Vagina (tissue), 2 donors: ENCODE measurements at regions not wholly inside any gene's neighbourhood (a gene's known extent, or its start where the extent isn't known, plus 50 kb on each side); places are given as distances from the start of the nearest gene placed in this dataset.
A peak's percentile ranks its signal among the peaks of the same experiment; 100 is the strongest.

Experiments
- DNase-seq, 2 donors: peaks; one replicate each; pipeline ENCODE4 v3.0.0-alpha.2; 2017; ENCODE audit errors: extremely low spot score in 2 of 2
- H3K27ac ChIP-seq: fragments of 200-600 bp; sonication (generic); one replicate; pipeline ENCODE4 v1.5.1; 2019
- H3K27me3 ChIP-seq: fragments of 200-600 bp; sonication (generic); one replicate; pipeline ENCODE4 v1.5.1; 2019
- H3K36me3 ChIP-seq, 2 donors: fragments of 200-600 bp; sonication (generic); one replicate each; pipeline ENCODE4 v1.5.1; 2017 to 2019
- H3K4me1 ChIP-seq: fragments of 200-600 bp; sonication (generic); one replicate; pipeline ENCODE4 v1.5.1; 2019
- H3K4me3 ChIP-seq, 2 donors: fragments of 200-600 bp; sonication (generic); 1 replicate in 1 of 2; 2 replicates in 1 of 2; pipeline ENCODE4 v1.5.1; 2016 to 2019
- H3K9me3 ChIP-seq: fragments of 200-600 bp; sonication (generic); one replicate; pipeline ENCODE4 v1.5.1; 2019
- POLR2A ChIP-seq, 2 donors: fragments of 450-650 bp; IDR thresholded peaks; one replicate each; pipeline ENCODE4 v1.6.1; 2017; ENCODE audit warnings: antibody characterized with exemption in 2 of 2, mild to moderate bottlenecking in 2 of 2, moderate library complexity in 2 of 2
- POLR2AphosphoS5 ChIP-seq, 2 donors: sonication (generic); formaldehyde crosslinking; IDR thresholded peaks; one replicate each; pipeline ENCODE4 v1.9.0; 2017; ENCODE audit warnings: antibody characterized with exemption in 2 of 2, mild to moderate bottlenecking in 2 of 2, low read depth in 1 of 2; ENCODE audit not compliant: insufficient read depth in 1 of 2
- intact Hi-C: fragments of 100-400 bp; cut with DNase I; formaldehyde crosslinking; loops from one replicate; pipeline ENCODE4 v1.15.1; 2023
- TF ChIP-seq, protein P1 (sequence below), 3 experiments: fragments of 450-650 bp in 2 of 3; fragments of 200-600 bp in 1 of 3; sonication (generic) in 1 of 3; IDR thresholded peaks; one replicate each; pipeline ENCODE4 v1.5.1; 2017 to 2019; ENCODE audit warnings: antibody characterized with exemption in 3 of 3, mild to moderate bottlenecking in 2 of 3, moderate library complexity in 2 of 3

GRCh38 chr4:138595731-138596460, 353.7 kb upstream of the SLC7A11 start:
- H3K4me3 ChIP-seq: no peak overlapping the region
- peaks cover 4% of the 10 kb centered on the region for H3K4me1 ChIP-seq
- TF ChIP-seq POLR2A (IDR thresholded peaks at IDR 0.05): no peak
- TF ChIP-seq POLR2AphosphoS5 (IDR thresholded peaks at IDR 0.05; ENCODE audit: insufficient read depth in 1 of 2, low read depth in 1 of 2): peak in 1 of 2 donors; percentile 47
- intact Hi-C loops: no loop called here
- DNase-seq: no peak
- no peaks in the 10 kb centered on the region for H3K27me3 ChIP-seq
- H3K36me3 ChIP-seq: no peaks in the 10 kb centered on the region
- no peaks in the 10 kb centered on the region for H3K9me3 ChIP-seq
- H3K27ac ChIP-seq: no peak overlapping the region

DNA sequence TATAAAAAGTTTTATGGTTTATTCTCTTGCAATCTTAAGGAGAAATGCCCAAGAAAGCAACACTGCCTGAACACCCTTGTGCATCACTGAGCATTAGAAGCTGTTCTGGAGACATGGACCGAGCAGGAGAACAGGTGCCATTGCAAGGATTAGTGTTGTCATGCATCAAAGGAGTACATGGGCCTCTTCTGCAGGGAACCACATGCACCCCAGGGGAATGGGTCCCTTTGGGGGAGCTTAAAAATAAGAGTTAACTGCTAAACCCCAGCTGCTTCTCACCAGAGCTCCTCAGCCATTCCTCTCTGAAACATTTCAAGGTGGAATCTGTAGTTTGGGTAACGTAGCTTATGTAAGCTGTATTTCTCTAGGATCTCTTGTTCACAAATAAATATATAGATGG, 353.0 kb upstream of the SLC7A11 start:
- Histone ChIP-seq H3K4me3 (no peak overlapping the region), H3K36me3 (no peaks in the 10 kb centered on the region), H3K9me3 (no peaks in the 10 kb centered on the region), H3K4me1 (peaks cover 4% of the 10 kb centered on the region), H3K27me3 (no peaks in the 10 kb centered on the region), H3K27ac (no peak overlapping the region)
- intact Hi-C loops: no loop called here
- no peak for DNase-seq
- TF ChIP-seq POLR2A (IDR thresholded peaks at IDR 0.05) (no peak), POLR2AphosphoS5 (IDR thresholded peaks at IDR 0.05; ENCODE audit: insufficient read depth in 1 of 2, low read depth in 1 of 2) (no peak)
- TF ChIP-seq, protein P1, sequence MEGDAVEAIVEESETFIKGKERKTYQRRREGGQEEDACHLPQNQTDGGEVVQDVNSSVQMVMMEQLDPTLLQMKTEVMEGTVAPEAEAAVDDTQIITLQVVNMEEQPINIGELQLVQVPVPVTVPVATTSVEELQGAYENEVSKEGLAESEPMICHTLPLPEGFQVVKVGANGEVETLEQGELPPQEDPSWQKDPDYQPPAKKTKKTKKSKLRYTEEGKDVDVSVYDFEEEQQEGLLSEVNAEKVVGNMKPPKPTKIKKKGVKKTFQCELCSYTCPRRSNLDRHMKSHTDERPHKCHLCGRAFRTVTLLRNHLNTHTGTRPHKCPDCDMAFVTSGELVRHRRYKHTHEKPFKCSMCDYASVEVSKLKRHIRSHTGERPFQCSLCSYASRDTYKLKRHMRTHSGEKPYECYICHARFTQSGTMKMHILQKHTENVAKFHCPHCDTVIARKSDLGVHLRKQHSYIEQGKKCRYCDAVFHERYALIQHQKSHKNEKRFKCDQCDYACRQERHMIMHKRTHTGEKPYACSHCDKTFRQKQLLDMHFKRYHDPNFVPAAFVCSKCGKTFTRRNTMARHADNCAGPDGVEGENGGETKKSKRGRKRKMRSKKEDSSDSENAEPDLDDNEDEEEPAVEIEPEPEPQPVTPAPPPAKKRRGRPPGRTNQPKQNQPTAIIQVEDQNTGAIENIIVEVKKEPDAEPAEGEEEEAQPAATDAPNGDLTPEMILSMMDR (IDR thresholded peaks at IDR 0.05): no peak

DNA sequence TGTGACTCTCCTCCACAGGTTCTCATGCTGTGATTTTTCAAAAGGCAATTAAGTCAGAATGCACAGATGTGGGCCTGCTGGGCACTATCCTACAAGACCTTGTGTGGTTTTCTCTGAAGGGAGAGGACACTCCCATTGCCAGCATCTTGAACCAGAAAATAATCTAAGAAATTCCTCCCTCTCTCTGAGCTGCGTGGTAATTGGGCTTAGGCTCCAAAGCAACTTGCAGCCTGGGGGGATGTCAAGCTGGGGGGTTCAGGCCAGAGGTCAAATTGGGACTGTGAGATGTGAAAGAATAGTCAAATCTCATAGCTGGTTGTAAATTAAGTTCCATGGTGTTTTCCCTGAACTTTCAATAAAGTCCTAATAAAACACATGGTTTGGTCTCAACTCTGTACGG, 350.6 kb upstream of the SLC7A11 start:
- Histone ChIP-seq H3K9me3 (no peaks in the 10 kb centered on the region), H3K27me3 (no peaks in the 10 kb centered on the region), H3K4me1 (peaks cover 4% of the 10 kb centered on the region), H3K27ac (no peak overlapping the region), H3K4me3 (no peak overlapping the region), H3K36me3 (no peaks in the 10 kb centered on the region)
- intact Hi-C loops: no loop called here
- DNase-seq: no peak
- TF ChIP-seq POLR2A (IDR thresholded peaks at IDR 0.05) (no peak), POLR2AphosphoS5 (IDR thresholded peaks at IDR 0.05; ENCODE audit: insufficient read depth in 1 of 2, low read depth in 1 of 2) (no peak)
- TF ChIP-seq, protein P1 (IDR thresholded peaks at IDR 0.05): no peak

DNA sequence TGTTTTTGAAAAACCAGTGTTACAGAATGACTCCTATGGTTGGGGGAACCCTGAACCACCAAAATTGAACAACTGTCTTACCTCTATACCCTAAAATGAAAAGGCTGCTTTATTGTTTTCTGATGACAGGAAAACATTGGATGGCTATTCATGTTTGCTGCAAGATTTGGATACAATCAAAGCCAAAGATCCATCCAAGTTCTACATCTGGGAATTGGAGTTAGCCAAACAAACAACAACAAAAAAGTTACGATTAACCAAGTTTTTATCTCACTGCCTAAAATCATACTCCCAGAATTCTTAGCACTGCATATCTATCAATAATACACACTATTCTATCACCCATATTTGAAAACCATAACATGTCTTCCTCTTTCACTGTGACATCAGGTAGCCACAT, 349.7 kb upstream of the SLC7A11 start:
- DNase-seq: no peak
- H3K36me3 ChIP-seq: no peaks in the 10 kb centered on the region
- no peaks in the 10 kb centered on the region for H3K9me3 ChIP-seq
- H3K4me1 ChIP-seq: peaks cover 4% of the 10 kb centered on the region
- H3K27me3 ChIP-seq: no peaks in the 10 kb centered on the region
- TF ChIP-seq POLR2A (IDR thresholded peaks at IDR 0.05) (no peak), POLR2AphosphoS5 (IDR thresholded peaks at IDR 0.05; ENCODE audit: insufficient read depth in 1 of 2, low read depth in 1 of 2) (no peak)
- TF ChIP-seq, protein P1 (IDR thresholded peaks at IDR 0.05): no peak
- no peak overlapping the region for H3K4me3 ChIP-seq
- intact Hi-C loops: no loop called here
- no peak overlapping the region for H3K27ac ChIP-seq

DNA sequence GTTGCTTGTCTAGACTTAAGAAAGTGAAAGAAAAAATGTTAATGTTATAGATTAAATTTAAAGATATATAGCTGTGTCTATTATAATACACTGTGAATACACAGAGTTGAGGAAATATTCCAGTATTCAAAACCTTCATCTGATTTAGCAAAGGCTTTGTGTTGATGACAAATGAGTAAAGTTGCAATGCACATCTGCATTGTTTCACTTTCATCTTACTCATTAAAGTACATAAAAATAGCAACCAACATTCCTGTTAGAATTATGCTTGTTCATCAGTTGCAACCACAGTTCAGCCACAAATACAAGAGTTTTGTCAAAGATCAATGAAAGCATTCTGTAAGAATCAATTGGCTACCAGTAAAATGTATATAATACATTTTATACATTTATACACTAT, 346.4 kb upstream of the SLC7A11 start:
- Histone ChIP-seq H3K27ac (no peak overlapping the region), H3K4me3 (no peak overlapping the region), H3K36me3 (no peaks in the 10 kb centered on the region), H3K9me3 (no peaks in the 10 kb centered on the region), H3K27me3 (no peaks in the 10 kb centered on the region), H3K4me1 (no peaks in the 10 kb centered on the region)
- no peak for DNase-seq
- TF ChIP-seq POLR2A (IDR thresholded peaks at IDR 0.05): no peak
- TF ChIP-seq, protein P1 (IDR thresholded peaks at IDR 0.05): no peak
- no peak for TF ChIP-seq POLR2AphosphoS5 (IDR thresholded peaks at IDR 0.05; ENCODE audit: insufficient read depth in 1 of 2, low read depth in 1 of 2)
- intact Hi-C loops: no loop called here
